ENCODE measurements at regions not wholly inside any gene's neighbourhood (a gene's known extent, or its start where the extent isn't known, plus 50 kb on each side); places are given as distances from the start of the nearest gene placed in this dataset.

GRCh38 chr21:25396135-25396711 is 211.1 kb downstream of the MRPL39 start:
- in situ Hi-C loops (cut with MboI; ENCODE audit: low pct_unique_long_range_greater_than_20kb, low sequenced_read_pairs) = no loop called here
- no peak for DNase-seq

DNA sequence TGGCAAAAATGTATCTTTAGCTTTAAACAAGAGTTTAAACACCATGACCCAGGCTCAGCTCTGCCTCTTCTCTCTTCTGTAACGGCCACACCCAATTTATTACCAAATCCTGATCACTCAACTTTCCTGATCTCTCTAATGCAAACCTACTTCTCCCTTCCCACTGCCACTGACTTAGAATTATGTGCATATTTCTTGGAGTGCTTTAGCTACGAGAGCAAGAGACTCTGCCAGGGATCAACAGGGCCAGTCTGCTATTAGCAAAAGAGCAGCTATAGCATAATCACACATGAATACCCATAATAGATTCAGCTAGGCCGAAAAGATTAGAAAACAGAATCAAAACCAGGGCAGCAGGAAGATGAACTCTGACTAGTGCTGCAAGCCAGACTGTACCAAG is 215.5 kb downstream of the MRPL39 start:
- in situ Hi-C loops (cut with MboI; ENCODE audit: low pct_unique_long_range_greater_than_20kb, low sequenced_read_pairs) = no loop called here
- DNase-seq = no peak

GRCh38 chr21:25390701-25391100 is 216.6 kb downstream of the MRPL39 start:
- peak; percentile 5 for DNase-seq
- in situ Hi-C loops (cut with MboI; ENCODE audit: low pct_unique_long_range_greater_than_20kb, low sequenced_read_pairs) = no loop called here

- no peak for DNase-seq
- in situ Hi-C loops (cut with MboI; ENCODE audit: low pct_unique_long_range_greater_than_20kb, low sequenced_read_pairs) = no loop called here
These were observed 219.6 kb downstream of the MRPL39 start for GRCh38 chr21:25387665-25388064.

GRCh38 chr21:25385911-25386474 is 221.3 kb downstream of the MRPL39 start:
- peak; percentile 37 for DNase-seq
- in situ Hi-C loops (cut with MboI; ENCODE audit: low pct_unique_long_range_greater_than_20kb, low sequenced_read_pairs) = no loop called here

DNA sequence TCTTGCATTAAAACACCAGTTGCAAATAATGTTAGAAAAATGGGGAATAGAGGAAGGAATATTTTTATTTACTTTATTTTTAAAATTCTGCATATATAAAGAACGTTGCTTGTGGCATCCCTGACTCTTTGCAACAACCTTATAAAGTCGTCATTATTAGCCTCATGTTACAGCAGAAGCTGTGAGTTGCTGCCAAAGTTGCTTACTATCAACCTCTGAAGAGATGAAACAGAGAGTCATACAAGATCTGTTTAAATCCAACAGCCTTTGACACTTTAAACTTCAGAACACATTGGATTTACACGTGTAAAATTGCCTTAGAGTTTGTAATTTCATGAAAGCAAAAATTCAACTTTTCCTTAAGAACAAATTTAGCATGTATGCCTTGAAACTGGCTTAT is 221.9 kb downstream of the MRPL39 start:
- in situ Hi-C loops (cut with MboI; ENCODE audit: low pct_unique_long_range_greater_than_20kb, low sequenced_read_pairs) = no loop called here
- DNase-seq = no peak

GRCh38 chr21:25384782-25385181 is 222.5 kb downstream of the MRPL39 start:
- in situ Hi-C loops (cut with MboI; ENCODE audit: low pct_unique_long_range_greater_than_20kb, low sequenced_read_pairs) = no loop called here
- no peak for DNase-seq

DNA sequence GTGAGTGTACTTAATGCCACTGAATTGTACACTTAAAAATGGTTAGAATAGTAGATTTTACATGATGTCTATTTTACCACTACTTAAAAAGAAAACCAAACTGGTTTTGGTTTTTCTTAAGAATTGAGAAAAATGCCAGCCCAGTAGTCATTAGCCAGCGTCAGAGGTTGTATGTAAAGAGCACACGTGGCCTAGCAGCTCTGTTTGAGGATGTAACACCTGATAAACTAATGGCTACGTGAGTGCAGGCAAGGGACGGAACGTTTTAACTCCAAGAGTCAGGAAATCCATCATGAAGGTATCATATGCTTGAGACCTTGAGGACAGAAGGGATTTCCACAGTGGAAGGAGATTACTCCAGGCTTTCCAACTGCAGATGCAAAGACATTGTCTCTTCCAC is 223.7 kb downstream of the MRPL39 start:
- in situ Hi-C loops (cut with MboI; ENCODE audit: low pct_unique_long_range_greater_than_20kb, low sequenced_read_pairs) = no loop called here
- no peak for DNase-seq

DNA sequence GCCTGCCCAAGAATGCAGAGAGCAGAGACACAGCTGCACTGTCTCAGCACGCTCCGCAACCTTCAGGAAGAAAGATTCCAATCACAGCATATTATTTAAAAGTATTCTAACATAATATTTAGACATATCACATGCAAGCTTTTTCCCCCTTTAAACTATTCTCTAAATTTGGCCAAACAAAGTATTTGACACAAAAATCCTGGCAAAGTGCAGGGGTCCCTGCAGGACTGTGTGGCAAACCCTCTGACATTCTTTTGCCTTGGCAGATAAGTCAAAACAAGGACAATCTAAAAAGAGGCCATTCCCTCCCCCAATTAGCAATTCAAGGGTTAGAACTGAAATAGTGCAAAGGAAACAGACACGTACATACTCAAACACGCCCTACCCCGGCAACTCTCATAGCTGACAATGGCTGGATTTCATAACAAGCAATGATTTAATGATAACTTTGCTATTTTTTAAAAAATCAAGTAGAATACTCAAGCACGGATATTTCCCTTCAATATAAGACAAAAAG is 225.3 kb downstream of the MRPL39 start:
- no peak for DNase-seq
- in situ Hi-C loops (cut with MboI; ENCODE audit: low pct_unique_long_range_greater_than_20kb, low sequenced_read_pairs) = no loop called here

- DNase-seq = no peak
- in situ Hi-C loops (cut with MboI; ENCODE audit: low pct_unique_long_range_greater_than_20kb, low sequenced_read_pairs) = no loop called here
These were observed 231.6 kb downstream of the MRPL39 start for GRCh38 chr21:25375675-25376074.

DNA sequence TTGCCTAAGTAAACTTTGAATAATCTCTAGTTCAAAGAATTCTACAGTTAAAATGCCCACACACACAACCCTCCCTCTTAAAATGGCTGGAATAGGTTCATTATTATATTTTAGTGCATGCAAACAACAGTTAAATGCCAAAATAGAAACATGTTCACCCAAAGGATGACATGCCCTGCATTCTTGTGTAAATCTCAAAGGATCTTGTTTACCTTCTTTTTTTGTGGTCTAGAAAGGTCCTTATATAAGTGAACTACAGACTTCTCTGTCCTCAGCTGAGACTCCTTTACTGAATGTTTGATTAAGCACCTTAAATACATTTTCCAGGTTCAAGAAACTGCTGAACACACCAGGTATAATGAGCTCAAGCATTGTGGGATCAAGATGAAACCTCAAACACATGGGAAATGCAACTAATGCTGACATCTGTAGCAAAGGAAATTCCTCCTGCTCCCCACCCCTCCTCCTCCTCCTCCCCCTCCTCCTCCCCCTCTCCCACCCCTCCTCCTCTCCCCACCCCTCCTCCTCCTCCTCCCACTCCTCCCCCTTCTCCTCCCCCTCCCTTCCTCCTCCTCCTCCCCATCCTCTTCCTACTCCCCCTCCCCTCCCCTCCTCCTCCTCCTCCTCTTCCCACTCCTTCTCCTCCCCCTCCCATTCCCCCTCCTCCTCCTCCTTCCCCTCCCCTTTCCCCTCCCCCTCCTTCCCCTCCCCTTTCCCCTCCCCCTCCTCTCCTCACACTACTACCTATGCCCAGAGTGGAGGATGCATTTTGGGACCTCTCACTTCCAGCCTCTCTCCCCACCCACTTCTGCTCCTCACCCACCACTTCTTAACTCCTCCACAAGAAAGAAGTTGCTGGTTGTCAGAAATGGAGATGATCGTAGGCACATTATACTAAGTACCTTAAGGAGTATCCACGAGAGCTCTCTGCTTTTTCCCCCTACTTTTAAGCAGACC is 233.9 kb downstream of the MRPL39 start:
- in situ Hi-C loops (cut with MboI; ENCODE audit: low pct_unique_long_range_greater_than_20kb, low sequenced_read_pairs) = no loop called here
- no peak for DNase-seq

DNA sequence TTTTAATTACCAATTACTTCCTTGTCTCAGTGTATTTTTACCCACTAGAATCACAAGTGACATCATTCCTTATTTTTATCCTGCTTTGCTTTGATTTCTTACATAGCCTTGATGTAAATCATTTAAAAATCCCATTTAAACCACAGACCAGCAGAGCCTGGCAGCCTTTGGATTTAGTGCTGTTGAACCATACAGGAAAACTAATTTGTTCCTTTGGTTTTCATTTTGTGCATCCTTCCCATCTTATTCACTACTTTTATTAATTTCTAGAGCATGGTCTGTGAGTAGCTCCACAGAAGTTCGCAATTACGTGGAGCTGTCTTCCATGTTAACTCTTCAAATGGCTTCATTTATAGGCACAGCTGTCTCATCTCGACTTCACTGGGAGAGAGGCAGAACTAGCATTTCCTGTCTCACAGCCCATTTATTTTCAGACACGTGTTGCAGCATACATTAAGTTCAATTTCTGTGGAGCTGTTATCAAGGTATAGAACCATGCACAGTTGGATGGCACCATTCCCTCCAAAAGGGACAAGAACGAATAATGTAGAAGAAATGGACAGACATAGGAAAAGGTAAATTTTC is 235.3 kb downstream of the MRPL39 start:
- no peak for DNase-seq
- in situ Hi-C loops (cut with MboI; ENCODE audit: low pct_unique_long_range_greater_than_20kb, low sequenced_read_pairs) = no loop called here

DNA sequence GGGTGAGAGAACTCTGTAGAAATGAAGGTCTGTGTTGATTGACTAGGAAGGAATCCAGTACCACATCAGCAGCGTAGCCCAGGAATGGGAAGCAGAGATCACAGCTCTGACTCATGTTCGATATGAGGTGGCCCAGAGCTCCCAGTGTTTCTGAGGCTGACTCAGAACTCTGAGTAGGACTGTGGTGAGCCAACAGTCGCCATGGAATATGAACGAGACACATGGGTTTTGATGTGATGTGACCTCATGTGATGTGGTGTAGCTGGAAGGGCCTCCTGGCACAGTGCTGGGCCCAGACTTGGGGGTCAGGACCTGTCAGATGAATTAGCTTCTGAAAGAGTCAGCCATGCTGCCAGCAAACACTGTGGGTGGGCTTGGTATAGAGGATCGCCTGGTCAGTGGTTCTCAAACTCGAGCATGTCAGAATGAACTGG is 237.0 kb downstream of the MRPL39 start:
- DNase-seq = no peak
- in situ Hi-C loops (cut with MboI; ENCODE audit: low pct_unique_long_range_greater_than_20kb, low sequenced_read_pairs) = no loop called here

DNA sequence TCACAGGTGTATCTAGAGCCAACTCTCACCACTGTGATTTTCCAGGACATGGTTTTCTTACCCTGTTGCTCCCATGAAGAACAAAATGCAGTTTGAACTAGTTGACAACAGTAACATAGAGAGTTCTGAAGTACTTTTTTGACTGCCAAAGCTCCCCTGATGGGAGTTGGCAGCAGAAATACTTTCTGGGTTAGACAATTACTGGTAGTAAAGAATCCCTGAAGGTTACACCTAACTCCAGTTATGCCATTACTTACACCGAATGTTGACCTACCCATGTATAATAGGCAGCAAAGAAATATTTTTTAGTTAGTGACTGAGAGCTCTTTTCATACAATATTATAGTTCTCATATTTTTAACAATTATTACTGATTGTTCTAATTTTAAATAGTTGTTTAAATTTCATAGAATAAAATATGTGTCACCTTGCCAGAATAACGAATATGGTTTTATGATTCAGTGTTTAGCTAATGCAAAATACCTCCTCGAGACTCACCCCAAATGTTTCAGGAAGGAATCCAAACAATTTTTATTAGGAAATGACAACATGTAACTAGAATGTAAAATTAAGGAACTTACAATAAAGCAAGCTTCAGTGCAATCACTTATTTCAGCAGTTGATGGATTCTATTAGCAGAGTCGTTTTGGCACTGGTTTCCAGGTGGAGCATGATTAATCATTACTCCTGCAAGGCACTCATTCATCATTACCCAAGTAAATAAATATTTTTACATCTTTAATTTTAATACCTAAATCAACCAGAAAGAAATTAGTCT is 237.6 kb downstream of the MRPL39 start:
- in situ Hi-C loops (cut with MboI; ENCODE audit: low pct_unique_long_range_greater_than_20kb, low sequenced_read_pairs) = no loop called here
- DNase-seq = no peak

- in situ Hi-C loops (cut with MboI; ENCODE audit: low pct_unique_long_range_greater_than_20kb, low sequenced_read_pairs) = no loop called here
- DNase-seq = no peak
These were observed 238.8 kb downstream of the MRPL39 start for GRCh38 chr21:25368531-25368930.

DNA sequence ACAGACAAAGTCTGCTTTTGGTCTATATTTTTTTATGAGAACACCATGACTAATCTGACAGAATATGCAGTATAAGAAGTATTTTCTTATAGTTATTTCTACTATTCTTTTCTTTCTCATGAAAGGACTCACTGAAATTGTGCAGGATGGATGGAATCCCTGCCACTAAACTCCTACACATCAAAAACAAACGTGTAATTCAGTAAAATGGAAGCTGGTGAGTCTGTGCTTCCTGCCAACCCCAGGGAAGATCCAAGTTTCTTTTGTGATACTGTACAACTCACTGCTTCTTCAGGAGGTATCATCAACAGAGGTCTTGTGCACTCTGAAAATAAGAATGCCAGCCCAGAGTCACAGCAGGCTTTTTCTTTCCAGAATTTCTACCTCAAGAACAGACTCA is 241.2 kb downstream of the MRPL39 start:
- in situ Hi-C loops (cut with MboI; ENCODE audit: low pct_unique_long_range_greater_than_20kb, low sequenced_read_pairs) = no loop called here
- DNase-seq = no peak

- in situ Hi-C loops (cut with MboI; ENCODE audit: low pct_unique_long_range_greater_than_20kb, low sequenced_read_pairs) = no loop called here
- no peak for DNase-seq
These were observed 244.7 kb downstream of the MRPL39 start for GRCh38 chr21:25362375-25363267.

- in situ Hi-C loops (cut with MboI; ENCODE audit: low pct_unique_long_range_greater_than_20kb, low sequenced_read_pairs) = no loop called here
- DNase-seq = no peak
These were observed 245.5 kb downstream of the MRPL39 start for GRCh38 chr21:25361765-25362164.

Data from KBM-7 (cell line).